Tibial nerve (tissue), 4 donors: ENCODE measurements at regions not wholly inside any gene's neighbourhood (a gene's known extent, or its start where the extent isn't known, plus 50 kb on each side); places are given as distances from the start of the nearest gene placed in this dataset.

Experiments used
- DNase-seq, 2 donors: peaks; one replicate each; pipeline ENCODE4 v3.0.0-alpha.2; 2019; ENCODE audit warnings: low spot score in 2 of 2
- H3K27ac ChIP-seq, 4 donors: fragments of 200-600 bp; sonication (generic) in 3 of 4; one replicate each; pipeline ENCODE4 v1.5.1; 2017 to 2019; ENCODE audit warnings: mild to moderate bottlenecking in 1 of 4
- H3K27me3 ChIP-seq, 2 donors: fragments of 200-600 bp; sonication (generic) in 1 of 2; one replicate each; pipeline versions ENCODE4 v1.5.1 to v1.6.0; 2017 to 2019
- H3K36me3 ChIP-seq, 3 donors: fragments of 200-600 bp; sonication (generic); one replicate each; pipeline ENCODE4 v1.5.1; 2018 to 2019
- H3K4me1 ChIP-seq, 4 donors: fragments of 200-600 bp; sonication (generic) in 3 of 4; one replicate each; pipeline ENCODE4 v1.5.1; 2017 to 2019
- H3K4me3 ChIP-seq, 4 donors: fragments of 200-600 bp; sonication (generic) in 3 of 4; one replicate each; pipeline ENCODE4 v1.5.1; 2017 to 2019; ENCODE audit warnings: mild to moderate bottlenecking in 1 of 4, moderate library complexity in 1 of 4
- H3K9me3 ChIP-seq, 4 donors: fragments of 200-600 bp; sonication (generic) in 3 of 4; one replicate each; pipeline ENCODE4 v1.5.1; 2017 to 2019
- EP300 ChIP-seq, 2 donors: sonication (generic); formaldehyde crosslinking; IDR thresholded peaks; one replicate each; pipeline ENCODE4 v1.6.1; 2017; ENCODE audit warnings: antibody characterized with exemption in 2 of 2, mild to moderate bottlenecking in 1 of 2
- POLR2A ChIP-seq, 2 donors: fragments of 450-650 bp; IDR thresholded peaks; one replicate each; pipeline ENCODE4 v1.6.1; 2017; ENCODE audit warnings: antibody characterized with exemption in 2 of 2, mild to moderate bottlenecking in 2 of 2, moderate library complexity in 2 of 2
- WGBS, 2 donors: methylation state at CpG; one replicate each; pipeline ENCODE4 v1.1.5; 2018; 5-methylcytosine and 5-hydroxymethylcytosine counted together
- TF ChIP-seq, protein P1 (sequence below), 5 experiments: fragments of 200-600 bp in 3 of 5; fragments of 450-650 bp in 2 of 5; sonication (generic) in 3 of 5; IDR thresholded peaks; one replicate each; pipeline ENCODE4 v1.5.1; 2016 to 2019; ENCODE audit warnings: antibody characterized with exemption in 5 of 5, mild to moderate bottlenecking in 3 of 5, moderate library complexity in 2 of 5

DNA sequence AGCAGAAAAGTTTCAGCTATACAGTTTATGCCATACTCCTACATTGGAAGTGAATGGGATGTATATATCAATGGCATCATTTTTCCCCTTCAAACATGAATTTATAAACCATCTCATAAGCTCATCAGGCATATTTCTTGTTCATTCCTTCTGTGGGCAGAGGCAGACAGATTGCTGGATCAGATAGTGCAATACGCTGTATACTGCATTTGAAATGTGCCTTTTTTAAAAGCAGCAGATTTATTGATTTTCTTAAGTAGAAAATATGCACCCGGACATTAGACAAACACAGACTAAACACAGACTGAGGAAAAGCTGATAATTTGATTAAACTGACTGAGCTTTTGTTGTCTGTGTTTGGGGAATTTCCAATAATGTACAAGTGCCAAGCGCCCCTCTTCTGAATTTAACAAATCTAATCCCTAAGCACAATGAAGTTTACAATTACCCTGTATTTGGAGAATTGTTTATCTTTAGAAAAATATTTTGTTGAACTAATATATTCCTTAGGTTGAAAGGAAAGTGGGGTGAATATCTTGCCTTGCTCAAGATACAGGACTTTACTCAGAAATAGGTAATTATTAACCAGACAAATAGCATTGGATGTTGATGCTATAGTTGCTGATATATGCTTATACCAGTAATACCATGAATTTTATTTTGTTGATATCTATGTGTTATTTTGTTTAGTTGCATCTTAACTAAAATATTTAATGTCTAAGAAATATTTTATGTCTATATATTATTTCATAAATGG, 566.6 kb upstream of the MEF2C start:
- WGBS, 2 donors, result 68 to 76% methylated on average over 3 of the region's 3 CpGs
- TF ChIP-seq EP300 (IDR thresholded peaks at IDR 0.05), result no peak
- TF ChIP-seq, protein P1, sequence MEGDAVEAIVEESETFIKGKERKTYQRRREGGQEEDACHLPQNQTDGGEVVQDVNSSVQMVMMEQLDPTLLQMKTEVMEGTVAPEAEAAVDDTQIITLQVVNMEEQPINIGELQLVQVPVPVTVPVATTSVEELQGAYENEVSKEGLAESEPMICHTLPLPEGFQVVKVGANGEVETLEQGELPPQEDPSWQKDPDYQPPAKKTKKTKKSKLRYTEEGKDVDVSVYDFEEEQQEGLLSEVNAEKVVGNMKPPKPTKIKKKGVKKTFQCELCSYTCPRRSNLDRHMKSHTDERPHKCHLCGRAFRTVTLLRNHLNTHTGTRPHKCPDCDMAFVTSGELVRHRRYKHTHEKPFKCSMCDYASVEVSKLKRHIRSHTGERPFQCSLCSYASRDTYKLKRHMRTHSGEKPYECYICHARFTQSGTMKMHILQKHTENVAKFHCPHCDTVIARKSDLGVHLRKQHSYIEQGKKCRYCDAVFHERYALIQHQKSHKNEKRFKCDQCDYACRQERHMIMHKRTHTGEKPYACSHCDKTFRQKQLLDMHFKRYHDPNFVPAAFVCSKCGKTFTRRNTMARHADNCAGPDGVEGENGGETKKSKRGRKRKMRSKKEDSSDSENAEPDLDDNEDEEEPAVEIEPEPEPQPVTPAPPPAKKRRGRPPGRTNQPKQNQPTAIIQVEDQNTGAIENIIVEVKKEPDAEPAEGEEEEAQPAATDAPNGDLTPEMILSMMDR (IDR thresholded peaks at IDR 0.05), result no peak
- no peak for TF ChIP-seq POLR2A (IDR thresholded peaks at IDR 0.05)
- Histone ChIP-seq H3K4me3 (no peak overlapping the region), H3K36me3 (no peaks in the 10 kb centered on the region), H3K27ac (no peak overlapping the region), H3K4me1 (no peaks in the 10 kb centered on the region), H3K9me3 (no peaks in the 10 kb centered on the region), H3K27me3 (no peaks in the 10 kb centered on the region)
- no peak for DNase-seq

DNA sequence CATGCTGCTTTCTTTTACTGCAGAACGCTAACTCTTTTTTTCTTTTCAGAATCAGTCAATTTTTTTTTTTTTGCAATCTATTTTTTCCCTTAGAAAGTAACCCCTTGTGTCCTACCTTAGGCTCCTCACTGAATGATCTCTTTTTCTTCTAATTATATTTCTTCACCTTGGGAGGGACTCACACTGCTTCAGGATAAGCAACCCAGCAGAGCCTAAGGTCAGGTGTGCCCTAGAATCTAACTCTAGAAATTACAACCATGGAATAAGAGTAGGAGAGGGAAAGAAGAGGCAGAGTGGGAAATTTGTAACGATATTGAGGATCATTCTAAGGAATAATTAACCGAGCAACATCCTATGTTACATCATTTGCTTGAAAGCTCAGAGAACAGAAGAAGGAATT, 564.0 kb upstream of the MEF2C start:
- H3K27me3 ChIP-seq, result no peaks in the 10 kb centered on the region
- no peak for DNase-seq
- no peaks in the 10 kb centered on the region for H3K4me1 ChIP-seq
- H3K4me3 ChIP-seq, result no peak overlapping the region
- H3K36me3 ChIP-seq, result no peaks in the 10 kb centered on the region
- H3K9me3 ChIP-seq, result no peaks in the 10 kb centered on the region
- WGBS, 2 donors, result 57 to 69% methylated on average over 3 of the region's 3 CpGs
- no peak overlapping the region for H3K27ac ChIP-seq
- TF ChIP-seq, protein P1 (IDR thresholded peaks at IDR 0.05), result no peak
- TF ChIP-seq EP300 (IDR thresholded peaks at IDR 0.05) (no peak), POLR2A (IDR thresholded peaks at IDR 0.05) (no peak)

DNA sequence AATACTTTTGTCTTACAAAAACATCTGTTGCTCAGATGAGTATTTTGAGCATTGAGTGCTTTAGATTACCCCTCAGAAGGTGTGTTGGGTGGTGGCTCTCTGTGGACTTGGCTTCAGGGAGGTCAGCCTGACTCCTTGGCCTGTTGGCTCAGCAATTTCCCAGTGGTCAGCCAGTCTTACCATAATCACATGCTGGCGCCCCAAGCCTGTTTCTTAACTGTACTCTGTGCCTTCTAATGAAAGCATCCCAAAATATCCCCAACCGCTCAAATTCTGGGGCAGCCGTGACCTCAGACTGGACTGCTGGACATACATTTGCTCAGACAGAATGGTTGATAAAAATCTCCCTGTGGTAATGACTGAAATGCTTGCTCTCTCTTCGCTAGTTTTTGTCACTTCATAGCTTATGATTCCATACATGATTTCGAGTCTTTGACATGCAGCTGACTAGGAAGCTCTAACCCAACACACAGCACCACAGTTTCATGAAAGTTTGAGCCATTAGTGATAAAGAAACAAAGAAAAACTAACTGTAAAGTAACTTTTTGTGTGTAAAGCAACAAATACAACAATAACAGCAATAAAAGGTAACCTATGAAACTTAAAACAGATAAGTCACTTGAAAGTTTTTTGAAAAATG, 562.2 kb upstream of the MEF2C start:
- no peaks in the 10 kb centered on the region for H3K9me3 ChIP-seq
- WGBS, 2 donors, result 76 to 86% methylated on average over 5 of the region's 5 CpGs
- no peak overlapping the region for H3K27ac ChIP-seq
- no peak for DNase-seq
- no peaks in the 10 kb centered on the region for H3K4me1 ChIP-seq
- TF ChIP-seq, protein P1 (IDR thresholded peaks at IDR 0.05), result no peak
- no peaks in the 10 kb centered on the region for H3K36me3 ChIP-seq
- no peak overlapping the region for H3K4me3 ChIP-seq
- no peaks in the 10 kb centered on the region for H3K27me3 ChIP-seq

DNA sequence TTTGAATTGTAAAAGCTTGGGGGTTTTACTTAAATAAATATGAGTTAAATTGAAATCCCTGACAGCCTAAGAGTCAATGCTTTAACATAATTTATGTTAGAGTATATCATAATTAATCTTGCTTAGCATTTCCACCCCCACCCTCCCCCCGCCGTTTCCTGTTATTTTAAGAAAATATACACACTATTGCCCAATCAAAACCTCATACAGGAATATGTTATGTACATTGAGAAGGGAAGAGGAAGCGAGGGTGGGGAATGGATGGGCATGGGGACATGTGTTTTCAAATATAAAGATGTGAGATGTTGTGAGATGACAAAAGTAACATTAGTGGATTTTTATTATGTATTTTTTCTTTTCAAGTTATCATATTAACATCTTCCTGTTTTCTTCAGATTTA, 561.1 kb upstream of the MEF2C start:
- WGBS, 2 donors, result 62 to 67% methylated on average over 3 of the region's 3 CpGs
- TF ChIP-seq EP300 (IDR thresholded peaks at IDR 0.05), result no peak
- TF ChIP-seq, protein P1 (IDR thresholded peaks at IDR 0.05), result no peak
- no peak for TF ChIP-seq POLR2A (IDR thresholded peaks at IDR 0.05)
- Histone ChIP-seq H3K4me1 (no peaks in the 10 kb centered on the region), H3K9me3 (no peaks in the 10 kb centered on the region), H3K27ac (no peak overlapping the region), H3K4me3 (no peak overlapping the region), H3K27me3 (no peaks in the 10 kb centered on the region), H3K36me3 (no peaks in the 10 kb centered on the region)
- no peak for DNase-seq

DNA sequence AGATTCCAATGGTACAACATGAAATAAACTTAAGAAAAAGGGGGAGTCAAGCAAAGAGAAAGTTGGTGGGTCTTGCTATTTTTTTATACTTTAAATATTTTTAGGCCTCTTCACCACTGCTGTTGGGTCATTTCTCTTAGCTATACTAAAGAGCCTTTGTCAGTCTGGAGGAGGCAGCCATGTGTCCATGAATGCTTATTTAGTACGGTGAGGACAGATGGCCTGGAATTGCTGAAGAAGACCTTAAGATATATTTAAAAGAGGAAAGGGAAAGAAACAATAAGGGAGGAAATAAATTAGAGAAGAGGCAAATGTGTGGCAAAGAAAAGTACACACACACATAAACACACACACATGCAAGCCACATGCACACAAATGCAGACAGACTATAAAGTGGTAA, 560.5 kb upstream of the MEF2C start:
- Histone ChIP-seq H3K27me3 (no peaks in the 10 kb centered on the region), H3K9me3 (no peaks in the 10 kb centered on the region), H3K4me3 (no peak overlapping the region), H3K4me1 (no peaks in the 10 kb centered on the region), H3K36me3 (no peaks in the 10 kb centered on the region), H3K27ac (no peak overlapping the region)
- no peak for DNase-seq
- TF ChIP-seq EP300 (IDR thresholded peaks at IDR 0.05), result no peak
- TF ChIP-seq, protein P1 (IDR thresholded peaks at IDR 0.05), result no peak
- no peak for TF ChIP-seq POLR2A (IDR thresholded peaks at IDR 0.05)
- WGBS, 2 donors, result 34 to 52% methylated on average over 1 of the region's 1 CpG
